Endothelial cell of umbilical vein (primary cell): ENCODE measurements at regions not wholly inside any gene's neighbourhood (a gene's known extent, or its start where the extent isn't known, plus 50 kb on each side); places are given as distances from the start of the nearest gene placed in this dataset.

ENCODE experiments used
- CTCF ChIP-seq, 2 donors: IDR thresholded peaks; 1 replicate in 1 of 2; 2 replicates in 1 of 2; pipeline ENCODE4 v1.5.1; 2011; ENCODE audit warnings: low read length in 2 of 2, mild to moderate bottlenecking in 2 of 2, moderate library complexity in 2 of 2, control low read depth in 1 of 2, inconsistent platforms in 1 of 2, low read depth in 1 of 2; ENCODE audit not compliant: insufficient read depth in 1 of 2; ENCODE audit errors: extremely low read depth in 1 of 2
- EZH2 ChIP-seq: IDR thresholded peaks from 2 replicates; pipeline ENCODE4 v1.6.1; 2012; ENCODE audit warnings: borderline replicate concordance, low read depth, mild to moderate bottlenecking, moderate library complexity, low read length, inconsistent platforms; ENCODE audit not compliant: severe bottlenecking
- FOS ChIP-seq: IDR thresholded peaks from 2 replicates; pipeline ENCODE4 v1.6.1; 2011; ENCODE audit warnings: mild to moderate bottlenecking, low read length, moderate library complexity, borderline replicate concordance; ENCODE audit not compliant: insufficient read depth
- GATA2 ChIP-seq: IDR thresholded peaks from 2 replicates; pipeline ENCODE4 v1.7.0; 2011; ENCODE audit warnings: low read depth, mild to moderate bottlenecking, moderate library complexity, mixed read lengths, low read length; ENCODE audit not compliant: insufficient read length, insufficient read depth
- JUN ChIP-seq: IDR thresholded peaks from 2 replicates; pipeline ENCODE4 v1.6.1; 2011; ENCODE audit warnings: borderline replicate concordance, low read depth; ENCODE audit not compliant: insufficient read length, insufficient read depth
- MAX ChIP-seq: IDR thresholded peaks from 2 replicates; pipeline ENCODE4 v1.6.1; 2011; ENCODE audit not compliant: insufficient read depth, insufficient read length
- MYC ChIP-seq: IDR thresholded peaks from one replicate; pipeline ENCODE4 v1.6.1; 2011; ENCODE audit warnings: mild to moderate bottlenecking, low read depth, low read length
- POLR2A ChIP-seq: IDR thresholded peaks from 2 replicates; pipeline ENCODE4 v1.6.1; 2012; ENCODE audit warnings: low read depth, mild to moderate bottlenecking, control low read depth, low read length
- POLR2AphosphoS5 ChIP-seq: IDR thresholded peaks from 2 replicates; pipeline ENCODE4 v1.6.1; 2012; ENCODE audit warnings: low read depth, mild to moderate bottlenecking, control low read depth, low read length, moderate library complexity; ENCODE audit not compliant: insufficient read depth

- TF ChIP-seq CTCF (IDR thresholded peaks at IDR 0.05; ENCODE audit: extremely low read depth in 1 of 2, insufficient read depth in 1 of 2, low read depth in 1 of 2, low read length in 2 of 2) (no peak), POLR2AphosphoS5 (no peak), GATA2 (no peak), POLR2A (no peak), EZH2 (no peak), MYC (no peak), MAX (no peak), FOS (no peak), JUN (no peak)
Observed at GRCh38 chr5:112532654-112533360, 113.7 kb upstream of the EPB41L4A start.
